Immature natural killer cell (primary cell): ENCODE measurements at regions not wholly inside any gene's neighbourhood (a gene's known extent, or its start where the extent isn't known, plus 50 kb on each side); places are given as distances from the start of the nearest gene placed in this dataset.
"Not testable (repeated sequence)": the region's sequence is repeated elsewhere in the genome, so short reads cannot be mapped to it uniquely, and the experiment has no call there.

Source experiments
- DNase-seq, 3 donors: peaks; one replicate each; pipeline ENCODE4 v3.0.0; 2022; ENCODE audit warnings: mixed read lengths in 1 of 3
- H3K27ac Mint-ChIP-seq, 6 donors: one replicate each; pipeline ENCODE4 v1.8.0; 2020; ENCODE audit warnings: mixed read lengths in 6 of 6, mild to moderate bottlenecking in 5 of 6, inconsistent platforms in 4 of 6, moderate library complexity in 3 of 6
- H3K27me3 Mint-ChIP-seq, 3 donors: one replicate each; pipeline ENCODE4 v1.8.0; 2020 to 2021; ENCODE audit warnings: low read depth in 3 of 3, mild to moderate bottlenecking in 3 of 3, mixed read lengths in 3 of 3, moderate library complexity in 3 of 3, inconsistent platforms in 1 of 3
- H3K36me3 Mint-ChIP-seq, 3 donors: one replicate each; pipeline ENCODE4 v1.8.0; 2020; ENCODE audit warnings: mixed read lengths in 3 of 3, inconsistent platforms in 2 of 3, mild to moderate bottlenecking in 2 of 3
- H3K4me1 Mint-ChIP-seq, 2 donors: one replicate each; pipeline ENCODE4 v1.8.0; 2020; ENCODE audit warnings: inconsistent platforms in 2 of 2, mild to moderate bottlenecking in 2 of 2, mixed read lengths in 2 of 2, moderate library complexity in 1 of 2
- H3K4me3 Mint-ChIP-seq, 5 donors: one replicate each; pipeline ENCODE4 v1.8.0; 2020; ENCODE audit warnings: mild to moderate bottlenecking in 5 of 5, mixed read lengths in 5 of 5, inconsistent platforms in 3 of 5, moderate library complexity in 3 of 5
- H3K9me3 Mint-ChIP-seq, 6 donors: one replicate each; pipeline ENCODE4 v1.8.0; 2020; ENCODE audit warnings: mild to moderate bottlenecking in 6 of 6, mixed read lengths in 6 of 6, inconsistent platforms in 4 of 6, moderate library complexity in 3 of 6

GRCh38 chr18:75840131-75840530 lies 412.6 kb upstream of the SMIM21 start:
- peaks cover 0 to 1% (median 0%) of the 10 kb centered on the region in 3 donors for H3K27me3 Mint-ChIP-seq
- H3K4me3 Mint-ChIP-seq: no peak overlapping the region
- peaks cover 0 to 1% (median 0%) of the 10 kb centered on the region in 6 donors for H3K9me3 Mint-ChIP-seq
- no peaks in the 10 kb centered on the region for H3K4me1 Mint-ChIP-seq
- no peak overlapping the region for H3K27ac Mint-ChIP-seq
- H3K36me3 Mint-ChIP-seq: no peaks in the 10 kb centered on the region
- DNase-seq: no peak

- H3K27ac Mint-ChIP-seq: not testable (repeated sequence)
These were observed 412.2 kb upstream of the SMIM21 start for GRCh38 chr18:75839686-75840085.

DNA sequence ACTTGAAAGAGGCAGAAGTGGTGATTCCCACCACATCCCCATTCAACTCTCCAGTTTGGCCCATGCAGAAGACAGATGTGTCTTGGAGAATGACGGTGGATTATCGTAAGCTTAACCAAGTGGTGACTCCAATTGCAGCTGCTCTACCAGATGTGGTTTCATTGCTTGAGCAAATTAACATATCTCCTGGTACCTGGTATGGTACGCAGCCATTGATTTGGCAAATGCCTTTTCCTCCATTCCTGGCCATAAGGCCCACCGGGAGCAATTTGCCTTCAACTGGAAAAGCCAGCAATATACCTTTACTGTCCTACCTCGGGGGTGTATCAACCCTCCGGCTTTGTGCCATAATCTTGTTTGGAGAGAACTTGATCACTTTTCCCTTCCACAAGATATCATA lies 411.5 kb upstream of the SMIM21 start:
- no peak for DNase-seq
- H3K36me3 Mint-ChIP-seq: no peaks in the 10 kb centered on the region
- H3K27ac Mint-ChIP-seq: no peak overlapping the region
- peaks cover 0 to 1% (median 0%) of the 10 kb centered on the region in 3 donors for H3K27me3 Mint-ChIP-seq
- H3K4me3 Mint-ChIP-seq: no peak overlapping the region
- H3K4me1 Mint-ChIP-seq: no peaks in the 10 kb centered on the region
- no peaks in the 10 kb centered on the region for H3K9me3 Mint-ChIP-seq

More at GRCh38 chr18:75839686-75840085, 412.2 kb upstream of the SMIM21 start:
- not testable (repeated sequence) for DNase-seq, H3K36me3 Mint-ChIP-seq, H3K4me3 Mint-ChIP-seq, H3K9me3 Mint-ChIP-seq, H3K4me1 Mint-ChIP-seq, H3K27me3 Mint-ChIP-seq

DNA sequence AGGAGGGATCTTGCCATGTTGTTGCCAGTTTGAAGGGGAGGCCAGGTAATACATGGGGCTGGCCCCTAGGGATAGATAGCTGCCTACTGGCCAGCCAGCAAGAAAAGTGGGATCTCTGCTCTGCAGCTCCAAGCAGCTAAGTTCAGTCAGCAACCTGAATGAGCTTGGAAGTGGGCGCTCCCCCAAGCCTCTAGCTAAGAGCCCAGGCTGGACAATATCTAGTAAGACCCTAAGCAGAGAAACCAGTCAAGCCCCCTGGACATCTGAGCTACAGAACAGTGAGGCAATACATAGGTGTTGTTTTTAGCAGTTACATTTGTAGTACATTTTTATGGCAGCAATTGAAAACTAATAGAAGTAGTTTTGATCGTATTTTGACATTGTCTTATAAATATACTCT lies 409.8 kb upstream of the SMIM21 start:
- Mint-ChIP-seq H3K9me3 (peaks cover 0 to 3% (median 0%) of the 10 kb centered on the region in 6 donors), H3K27me3 (peaks cover 0 to 1% (median 0%) of the 10 kb centered on the region in 3 donors), H3K36me3 (no peaks in the 10 kb centered on the region), H3K4me1 (no peaks in the 10 kb centered on the region), H3K4me3 (no peak overlapping the region), H3K27ac (no peak overlapping the region)
- DNase-seq: no peak

GRCh38 chr18:75836516-75836915 lies 409.0 kb upstream of the SMIM21 start:
- H3K4me1 Mint-ChIP-seq: no peaks in the 10 kb centered on the region
- H3K27ac Mint-ChIP-seq: no peak overlapping the region
- no peak overlapping the region for H3K4me3 Mint-ChIP-seq
- peaks cover 0 to 1% (median 0%) of the 10 kb centered on the region in 3 donors for H3K27me3 Mint-ChIP-seq
- H3K9me3 Mint-ChIP-seq: peaks cover 0 to 7% (median 0%) of the 10 kb centered on the region in 6 donors
- DNase-seq: no peak
- no peaks in the 10 kb centered on the region for H3K36me3 Mint-ChIP-seq

GRCh38 chr18:75831960-75832359 lies 404.5 kb upstream of the SMIM21 start:
- DNase-seq: no peak
- Mint-ChIP-seq H3K9me3 (peaks cover 0 to 7% (median 0%) of the 10 kb centered on the region in 6 donors), H3K4me3 (no peak overlapping the region), H3K4me1 (no peaks in the 10 kb centered on the region), H3K36me3 (no peaks in the 10 kb centered on the region), H3K27me3 (no peaks in the 10 kb centered on the region), H3K27ac (no peak overlapping the region)

DNA sequence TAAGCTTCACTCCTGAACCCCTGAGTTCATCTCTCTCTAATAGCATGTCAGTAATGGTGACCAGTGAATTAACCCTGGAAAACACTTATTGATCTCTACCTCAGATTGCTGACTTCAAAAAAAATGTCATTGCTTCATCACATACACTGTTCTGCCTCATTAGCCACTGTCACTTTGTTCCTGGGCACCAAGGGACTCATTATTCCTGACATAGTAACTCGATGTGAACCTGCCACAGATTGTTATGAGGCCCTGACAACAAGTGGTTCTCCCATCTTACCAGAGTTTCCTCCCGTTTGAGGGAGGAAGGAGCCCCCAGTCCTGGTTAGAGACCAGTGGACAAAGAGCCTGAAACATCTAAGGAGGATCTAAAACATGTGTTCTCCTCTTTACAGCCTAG lies 403.3 kb upstream of the SMIM21 start:
- DNase-seq: no peak
- H3K4me3 Mint-ChIP-seq: no peak overlapping the region
- no peaks in the 10 kb centered on the region for H3K4me1 Mint-ChIP-seq
- no peaks in the 10 kb centered on the region for H3K36me3 Mint-ChIP-seq
- peaks cover 0 to 7% (median 0%) of the 10 kb centered on the region in 6 donors for H3K9me3 Mint-ChIP-seq
- no peak overlapping the region for H3K27ac Mint-ChIP-seq
- peaks cover 0 to 2% (median 0%) of the 10 kb centered on the region in 3 donors for H3K27me3 Mint-ChIP-seq

GRCh38 chr18:75829091-75829490 lies 401.6 kb upstream of the SMIM21 start:
- Mint-ChIP-seq H3K27ac (no peak overlapping the region), H3K36me3 (no peaks in the 10 kb centered on the region), H3K4me1 (no peaks in the 10 kb centered on the region), H3K9me3 (peaks cover 0 to 7% (median 0%) of the 10 kb centered on the region in 6 donors), H3K4me3 (no peak overlapping the region), H3K27me3 (peaks cover 0 to 2% (median 0%) of the 10 kb centered on the region in 3 donors)
- DNase-seq: no peak

GRCh38 chr18:75828379-75828778 lies 400.9 kb upstream of the SMIM21 start:
- H3K4me3 Mint-ChIP-seq: no peak overlapping the region
- peaks cover 0 to 2% (median 0%) of the 10 kb centered on the region in 3 donors for H3K27me3 Mint-ChIP-seq
- H3K4me1 Mint-ChIP-seq: no peaks in the 10 kb centered on the region
- no peak for DNase-seq
- no peak overlapping the region for H3K27ac Mint-ChIP-seq
- H3K9me3 Mint-ChIP-seq: peaks cover 0 to 7% (median 0%) of the 10 kb centered on the region in 6 donors
- no peaks in the 10 kb centered on the region for H3K36me3 Mint-ChIP-seq

DNA sequence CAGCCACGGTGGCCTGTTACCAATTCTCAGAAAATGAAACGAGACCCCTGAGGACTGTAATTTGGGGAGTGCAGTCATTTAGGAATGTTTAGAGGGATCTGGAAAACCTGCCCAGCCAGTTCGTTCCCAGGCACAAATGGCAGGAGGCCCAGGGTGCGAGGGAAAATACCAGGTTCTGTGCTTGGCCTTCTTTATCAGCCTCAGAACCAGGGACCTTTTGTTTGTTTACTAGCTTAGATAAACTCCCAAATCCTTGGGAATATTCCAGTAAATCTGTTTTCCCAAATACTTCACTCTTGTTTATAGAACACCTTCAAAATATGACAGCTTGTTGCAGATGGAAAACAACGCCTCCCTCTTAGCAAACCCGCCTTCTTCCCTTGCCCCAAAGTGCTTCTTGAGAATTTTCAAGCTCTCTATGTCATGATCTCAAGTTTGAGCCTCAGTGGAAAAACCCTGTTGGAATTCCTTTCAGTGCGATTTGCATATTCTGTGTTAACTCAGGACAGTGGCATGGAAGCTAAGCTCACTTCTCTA lies 400.3 kb upstream of the SMIM21 start:
- H3K36me3 Mint-ChIP-seq: no peaks in the 10 kb centered on the region
- H3K27ac Mint-ChIP-seq: no peak overlapping the region
- peaks cover 0 to 7% (median 0%) of the 10 kb centered on the region in 6 donors for H3K9me3 Mint-ChIP-seq
- peaks cover 0 to 2% (median 0%) of the 10 kb centered on the region in 3 donors for H3K27me3 Mint-ChIP-seq
- DNase-seq: no peak
- H3K4me1 Mint-ChIP-seq: no peaks in the 10 kb centered on the region
- no peak overlapping the region for H3K4me3 Mint-ChIP-seq

- Mint-ChIP-seq H3K4me1 (no peaks in the 10 kb centered on the region), H3K27me3 (peaks cover 0 to 4% (median 0%) of the 10 kb centered on the region in 3 donors), H3K27ac (no peak overlapping the region), H3K4me3 (no peak overlapping the region), H3K36me3 (no peaks in the 10 kb centered on the region), H3K9me3 (no peaks in the 10 kb centered on the region)
- no peak for DNase-seq
These were observed 397.2 kb upstream of the SMIM21 start for GRCh38 chr18:75824661-75825060.

DNA sequence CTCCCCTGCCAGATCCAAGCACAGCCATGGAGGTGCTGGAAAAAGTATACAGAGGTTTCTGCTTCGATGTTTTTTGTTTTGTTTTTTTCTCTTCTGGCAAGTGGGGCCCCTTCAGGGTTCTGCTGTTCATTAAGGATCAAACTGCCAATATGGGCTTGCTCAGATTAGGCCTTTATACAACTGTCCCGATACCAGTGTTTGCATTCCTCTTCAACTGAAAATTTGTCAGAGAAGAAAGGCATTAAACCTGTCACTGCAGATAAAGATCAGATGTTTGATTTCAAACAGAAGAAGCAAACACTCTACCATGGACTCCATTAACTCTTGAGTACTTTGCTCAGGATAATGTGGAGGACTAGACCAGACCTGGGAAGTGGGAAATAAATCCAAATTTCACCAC lies 396.0 kb upstream of the SMIM21 start:
- Mint-ChIP-seq H3K36me3 (no peaks in the 10 kb centered on the region), H3K4me3 (no peak overlapping the region), H3K27ac (no peak overlapping the region), H3K9me3 (no peaks in the 10 kb centered on the region), H3K4me1 (no peaks in the 10 kb centered on the region), H3K27me3 (peaks cover 0 to 4% (median 0%) of the 10 kb centered on the region in 3 donors)
- DNase-seq: no peak

DNA sequence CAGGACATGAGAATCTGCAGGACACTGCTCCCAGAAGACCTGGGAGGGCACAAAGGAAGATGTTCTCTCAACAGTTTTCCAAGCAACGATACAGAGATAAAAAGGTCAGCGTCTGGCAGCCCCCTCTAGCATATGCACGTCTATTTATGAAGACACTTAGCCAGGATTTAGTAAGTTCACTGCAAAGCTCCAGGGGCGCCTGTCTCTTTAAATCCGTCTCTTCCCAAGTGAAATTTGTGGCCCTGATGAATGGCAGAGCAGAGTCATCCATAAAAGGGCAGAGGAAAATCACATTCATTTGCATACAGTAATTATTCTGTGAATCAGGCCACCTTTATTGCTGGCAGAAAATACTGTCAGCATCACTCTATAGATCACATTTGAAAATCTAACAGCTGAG lies 390.9 kb upstream of the SMIM21 start:
- Mint-ChIP-seq H3K4me1 (no peaks in the 10 kb centered on the region), H3K27ac (no peak overlapping the region), H3K27me3 (peaks cover 2% of the 10 kb centered on the region in 3 donors), H3K4me3 (no peak overlapping the region), H3K36me3 (no peaks in the 10 kb centered on the region), H3K9me3 (peaks cover 0 to 4% (median 0%) of the 10 kb centered on the region in 6 donors)
- DNase-seq: no peak

- no peak overlapping the region for H3K4me3 Mint-ChIP-seq
- H3K36me3 Mint-ChIP-seq: no peaks in the 10 kb centered on the region
- peaks cover under 1 to 2% (median 2%) of the 10 kb centered on the region in 3 donors for H3K27me3 Mint-ChIP-seq
- peaks cover 0 to 9% (median 0%) of the 10 kb centered on the region in 6 donors for H3K9me3 Mint-ChIP-seq
- no peak for DNase-seq
- H3K4me1 Mint-ChIP-seq: no peaks in the 10 kb centered on the region
- H3K27ac Mint-ChIP-seq: no peak overlapping the region
These were observed 388.3 kb upstream of the SMIM21 start for GRCh38 chr18:75815767-75816166.

DNA sequence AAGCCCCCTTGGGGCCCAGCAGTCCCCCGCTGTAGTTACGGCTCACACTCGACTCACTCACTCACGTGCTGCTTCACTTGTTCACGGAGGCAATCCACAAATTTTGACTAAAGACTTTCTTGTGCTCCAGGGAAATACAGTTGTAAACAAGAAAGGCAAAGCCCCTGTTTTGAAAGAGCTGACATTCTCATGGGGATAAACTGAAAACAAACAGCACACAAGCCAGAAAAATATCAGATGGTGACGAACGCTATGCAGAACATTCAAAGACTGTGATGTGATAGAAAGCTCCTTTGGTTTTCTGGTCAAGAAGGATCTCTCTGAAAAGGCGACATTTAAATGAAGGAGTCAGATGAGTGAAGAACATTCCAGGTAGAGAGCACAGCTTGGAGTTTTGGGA lies 385.3 kb upstream of the SMIM21 start:
- no peak overlapping the region for H3K4me3 Mint-ChIP-seq
- no peaks in the 10 kb centered on the region for H3K4me1 Mint-ChIP-seq
- peaks cover 2 to 5% (median 2%) of the 10 kb centered on the region in 3 donors for H3K27me3 Mint-ChIP-seq
- DNase-seq: no peak
- no peaks in the 10 kb centered on the region for H3K36me3 Mint-ChIP-seq
- H3K9me3 Mint-ChIP-seq: peaks cover 0 to 9% (median under 1%) of the 10 kb centered on the region in 6 donors
- no peak overlapping the region for H3K27ac Mint-ChIP-seq
